CD4-positive, alpha-beta T cell treated with Interleukin-15 for 1 hour (primary cell): ENCODE measurements at regions not wholly inside any gene's neighbourhood (a gene's known extent, or its start where the extent isn't known, plus 50 kb on each side); places are given as distances from the start of the nearest gene placed in this dataset.

Experiments used
- DNase-seq: peaks from one replicate; pipeline ENCODE4 v3.0.0-alpha.2; 2020

GRCh38 chr9:110099236-110100095 is 108.5 kb downstream of the C9orf152 start:
- no peak for DNase-seq

GRCh38 chr9:110101531-110102161 is 106.3 kb downstream of the C9orf152 start:
- no peak for DNase-seq

GRCh38 chr9:110103257-110103656 is 104.7 kb downstream of the C9orf152 start:
- no peak for DNase-seq

GRCh38 chr9:110104261-110104809 is 103.6 kb downstream of the C9orf152 start:
- DNase-seq, result no peak

- no peak for DNase-seq
These were observed 102.9 kb downstream of the C9orf152 start for GRCh38 chr9:110105107-110105506.

- DNase-seq, result no peak
These were observed 101.3 kb downstream of the C9orf152 start for GRCh38 chr9:110106661-110107060.

- DNase-seq, result no peak
These were observed 98.4 kb downstream of the C9orf152 start for GRCh38 chr9:110109333-110110092.

- no peak for DNase-seq
These were observed 97.8 kb downstream of the C9orf152 start for GRCh38 chr9:110110154-110110553.

GRCh38 chr9:110111868-110112267 is 96.1 kb downstream of the C9orf152 start:
- no peak for DNase-seq

GRCh38 chr9:110112792-110113191 is 95.2 kb downstream of the C9orf152 start:
- DNase-seq, result no peak

GRCh38 chr9:110114086-110114858 is 93.7 kb downstream of the C9orf152 start:
- no peak for DNase-seq

GRCh38 chr9:110114859-110115201 is 93.1 kb downstream of the C9orf152 start:
- no peak for DNase-seq

- no peak for DNase-seq
These were observed 92.6 kb downstream of the C9orf152 start for GRCh38 chr9:110115341-110115820.

- no peak for DNase-seq
These were observed 92.0 kb downstream of the C9orf152 start for GRCh38 chr9:110115826-110116542.

GRCh38 chr9:110116543-110116885 is 91.4 kb downstream of the C9orf152 start:
- no peak for DNase-seq

GRCh38 chr9:110121170-110121569 is 86.8 kb downstream of the C9orf152 start:
- DNase-seq, result no peak

GRCh38 chr9:110123341-110124095 is 84.4 kb downstream of the C9orf152 start:
- DNase-seq, result no peak

GRCh38 chr9:110124439-110124838 is 83.5 kb downstream of the C9orf152 start:
- no peak for DNase-seq

GRCh38 chr9:110125207-110125751 is 82.7 kb downstream of the C9orf152 start:
- DNase-seq, result no peak

GRCh38 chr9:110125763-110126351 is 82.1 kb downstream of the C9orf152 start:
- DNase-seq, result no peak
